Left renal cortex interstitium (tissue), 4 donors: ENCODE measurements at regions not wholly inside any gene's neighbourhood (a gene's known extent, or its start where the extent isn't known, plus 50 kb on each side); places are given as distances from the start of the nearest gene placed in this dataset.
"Not testable (repeated sequence)": the region's sequence is repeated elsewhere in the genome, so short reads cannot be mapped to it uniquely, and the experiment has no call there.

Source experiments
- DNase-seq, 4 donors: peaks; one replicate each; pipeline ENCODE4 v3.0.0-alpha.2; 2013; ENCODE audit warnings: low read depth in 4 of 4, low spot score in 2 of 4, missing footprints in 1 of 4

- not testable (repeated sequence) for DNase-seq
These were observed 217.5 kb downstream of the FOXD4L6 start for GRCh38 chr9:40910995-40911394.

- no peak for DNase-seq
These were observed 218.7 kb downstream of the FOXD4L6 start for GRCh38 chr9:40909821-40910220.

- not testable (repeated sequence) for DNase-seq
These were observed 219.4 kb downstream of the FOXD4L6 start for GRCh38 chr9:40909111-40909510.

- no peak for DNase-seq
These were observed 220.5 kb downstream of the FOXD4L6 start for GRCh38 chr9:40907657-40908624.

GRCh38 chr9:40906879-40907278, 221.6 kb downstream of the FOXD4L6 start:
- not testable (repeated sequence) for DNase-seq

GRCh38 chr9:40892315-40892714, 236.2 kb downstream of the FOXD4L6 start:
- DNase-seq, result not testable (repeated sequence)

GRCh38 chr9:40885858-40886257, 242.6 kb downstream of the FOXD4L6 start:
- not testable (repeated sequence) for DNase-seq

- DNase-seq, result not testable (repeated sequence)
These were observed 243.5 kb downstream of the FOXD4L6 start for GRCh38 chr9:40884902-40885490.

- no peak for DNase-seq
These were observed 244.2 kb downstream of the FOXD4L6 start for GRCh38 chr9:40884072-40884901.

- not testable (repeated sequence) for DNase-seq
These were observed 244.9 kb downstream of the FOXD4L6 start for GRCh38 chr9:40883423-40884071.

GRCh38 chr9:40873753-40874295, 254.7 kb downstream of the FOXD4L6 start:
- DNase-seq, result not testable (repeated sequence)

GRCh38 chr9:40868437-40868836, 260.0 kb downstream of the FOXD4L6 start:
- DNase-seq, result not testable (repeated sequence)
